ENCODE measurements at regions not wholly inside any gene's neighbourhood (a gene's known extent, or its start where the extent isn't known, plus 50 kb on each side); places are given as distances from the start of the nearest gene placed in this dataset.
"Not testable (repeated sequence)": the region's sequence is repeated elsewhere in the genome, so short reads cannot be mapped to it uniquely, and the experiment has no call there.

GRCh38 chr5:92941806-92942205 lies 639.2 kb downstream of the NR2F1-AS1 start:
- Histone ChIP-seq H3K27me3 (ENCODE audit: insufficient read depth, low read depth, low read length) (no peaks in the 10 kb centered on the region), H3K79me2 (replicated peaks; ENCODE audit: insufficient read depth, low read length) (no peaks in the 10 kb centered on the region), H3K4me3 (ENCODE audit: low read length) (no peak overlapping the region), H3K9ac (ENCODE audit: low read length) (no peak overlapping the region), H3K4me2 (ENCODE audit: low read length) (no peak overlapping the region), H3K9me2 (ENCODE audit: insufficient read depth, low read length) (no peaks in the 10 kb centered on the region), H4K20me1 (ENCODE audit: insufficient read depth) (no peaks in the 10 kb centered on the region), H3K9me3 (ENCODE audit: low read length) (no peaks in the 10 kb centered on the region), H2AFZ (ENCODE audit: low read depth, low read length) (no peak overlapping the region), H3K36me3 (ENCODE audit: insufficient read depth, low read length) (no peaks in the 10 kb centered on the region), H3F3A (ENCODE audit: insufficient read depth, low read length, poor library complexity, severe bottlenecking) (no peaks in the 10 kb centered on the region), H3K27ac (ENCODE audit: low read length) (no peak overlapping the region)
- TF ChIP-seq, protein P1, sequence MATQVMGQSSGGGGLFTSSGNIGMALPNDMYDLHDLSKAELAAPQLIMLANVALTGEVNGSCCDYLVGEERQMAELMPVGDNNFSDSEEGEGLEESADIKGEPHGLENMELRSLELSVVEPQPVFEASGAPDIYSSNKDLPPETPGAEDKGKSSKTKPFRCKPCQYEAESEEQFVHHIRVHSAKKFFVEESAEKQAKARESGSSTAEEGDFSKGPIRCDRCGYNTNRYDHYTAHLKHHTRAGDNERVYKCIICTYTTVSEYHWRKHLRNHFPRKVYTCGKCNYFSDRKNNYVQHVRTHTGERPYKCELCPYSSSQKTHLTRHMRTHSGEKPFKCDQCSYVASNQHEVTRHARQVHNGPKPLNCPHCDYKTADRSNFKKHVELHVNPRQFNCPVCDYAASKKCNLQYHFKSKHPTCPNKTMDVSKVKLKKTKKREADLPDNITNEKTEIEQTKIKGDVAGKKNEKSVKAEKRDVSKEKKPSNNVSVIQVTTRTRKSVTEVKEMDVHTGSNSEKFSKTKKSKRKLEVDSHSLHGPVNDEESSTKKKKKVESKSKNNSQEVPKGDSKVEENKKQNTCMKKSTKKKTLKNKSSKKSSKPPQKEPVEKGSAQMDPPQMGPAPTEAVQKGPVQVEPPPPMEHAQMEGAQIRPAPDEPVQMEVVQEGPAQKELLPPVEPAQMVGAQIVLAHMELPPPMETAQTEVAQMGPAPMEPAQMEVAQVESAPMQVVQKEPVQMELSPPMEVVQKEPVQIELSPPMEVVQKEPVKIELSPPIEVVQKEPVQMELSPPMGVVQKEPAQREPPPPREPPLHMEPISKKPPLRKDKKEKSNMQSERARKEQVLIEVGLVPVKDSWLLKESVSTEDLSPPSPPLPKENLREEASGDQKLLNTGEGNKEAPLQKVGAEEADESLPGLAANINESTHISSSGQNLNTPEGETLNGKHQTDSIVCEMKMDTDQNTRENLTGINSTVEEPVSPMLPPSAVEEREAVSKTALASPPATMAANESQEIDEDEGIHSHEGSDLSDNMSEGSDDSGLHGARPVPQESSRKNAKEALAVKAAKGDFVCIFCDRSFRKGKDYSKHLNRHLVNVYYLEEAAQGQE (IDR thresholded peaks at IDR 0.05; ENCODE audit: borderline replicate concordance) = no peak
- TF ChIP-seq MXI1 (conservative IDR thresholded peaks at IDR 0.05; ENCODE audit: poor library complexity, severe bottlenecking) = no peak
- TF ChIP-seq RAD21 (conservative IDR thresholded peaks at IDR 0.05) = no peak
- no peak for TF ChIP-seq CTCF (IDR thresholded peaks at IDR 0.05; ENCODE audit: poor library complexity, severe bottlenecking)

- Histone ChIP-seq H3K9ac (ENCODE audit: low read length) (no peak overlapping the region), H3K4me3 (ENCODE audit: low read length) (no peak overlapping the region), H3K36me3 (ENCODE audit: insufficient read depth, low read length) (no peaks in the 10 kb centered on the region), H3K9me3 (ENCODE audit: low read length) (no peaks in the 10 kb centered on the region), H4K20me1 (ENCODE audit: insufficient read depth) (no peaks in the 10 kb centered on the region), H3K27ac (ENCODE audit: low read length) (no peak overlapping the region), H3K79me2 (replicated peaks; ENCODE audit: insufficient read depth, low read length) (no peaks in the 10 kb centered on the region), H2AFZ (ENCODE audit: low read depth, low read length) (no peak overlapping the region), H3F3A (ENCODE audit: insufficient read depth, low read length, poor library complexity, severe bottlenecking) (no peaks in the 10 kb centered on the region), H3K9me2 (ENCODE audit: insufficient read depth, low read length) (no peaks in the 10 kb centered on the region), H3K27me3 (ENCODE audit: insufficient read depth, low read depth, low read length) (no peaks in the 10 kb centered on the region), H3K4me2 (ENCODE audit: low read length) (no peak overlapping the region)
- TF ChIP-seq RAD21 (conservative IDR thresholded peaks at IDR 0.05) = no peak
- TF ChIP-seq EP300 (conservative IDR thresholded peaks at IDR 0.05; ENCODE audit: poor library complexity, severe bottlenecking) = no peak
- TF ChIP-seq SMC3 (conservative IDR thresholded peaks at IDR 0.05; ENCODE audit: poor library complexity) = no peak
- TF ChIP-seq MXI1 (conservative IDR thresholded peaks at IDR 0.05; ENCODE audit: poor library complexity, severe bottlenecking) = no peak
Measured at GRCh38 chr5:92939428-92939827, 641.6 kb downstream of the NR2F1-AS1 start.

- not testable (repeated sequence) for H4K20me1 ChIP-seq (ENCODE audit: insufficient read depth); H3K9me2 ChIP-seq (ENCODE audit: insufficient read depth, low read length); H3K4me3 ChIP-seq (ENCODE audit: low read length); H2AFZ ChIP-seq (ENCODE audit: low read depth, low read length); H3K27me3 ChIP-seq (ENCODE audit: insufficient read depth, low read depth, low read length); H3K9ac ChIP-seq (ENCODE audit: low read length); H3K9me3 ChIP-seq (ENCODE audit: low read length); H3K36me3 ChIP-seq (ENCODE audit: insufficient read depth, low read length); H3F3A ChIP-seq (ENCODE audit: insufficient read depth, low read length, poor library complexity, severe bottlenecking); H3K79me2 ChIP-seq (replicated peaks; ENCODE audit: insufficient read depth, low read length); H3K27ac ChIP-seq (ENCODE audit: low read length); H3K4me2 ChIP-seq (ENCODE audit: low read length)
Measured at GRCh38 chr5:92937396-92937795, 643.6 kb downstream of the NR2F1-AS1 start.
